Endodermal cell (in vitro differentiated cells): ENCODE measurements at regions not wholly inside any gene's neighbourhood (a gene's known extent, or its start where the extent isn't known, plus 50 kb on each side); places are given as distances from the start of the nearest gene placed in this dataset.
A peak's percentile ranks its signal among the peaks of the same experiment; 100 is the strongest.

Experiments
- DNase-seq: peaks from one replicate; pipeline ENCODE4 v3.0.0-alpha.2; 2017
- H3K27ac ChIP-seq: 2 replicates; pipeline ENCODE4 v1.5.1; 2013; ENCODE audit warnings: mild to moderate bottlenecking, low read depth, low read length, moderate library complexity
- H3K27me3 ChIP-seq: 2 replicates; pipeline ENCODE4 v1.6.1; 2013; ENCODE audit warnings: mild to moderate bottlenecking, low read length, moderate library complexity; ENCODE audit not compliant: insufficient read depth, control insufficient read depth, poor library complexity, severe bottlenecking
- H3K36me3 ChIP-seq: 2 replicates; pipeline ENCODE4 v1.7.0; 2013; ENCODE audit warnings: mild to moderate bottlenecking, low read length, moderate library complexity; ENCODE audit not compliant: control insufficient read depth, insufficient read depth
- H3K4me1 ChIP-seq: one replicate; pipeline ENCODE4 v1.7.0; 2013; ENCODE audit warnings: low read length; ENCODE audit not compliant: control insufficient read depth, insufficient read depth
- H3K4me3 ChIP-seq: 2 replicates; pipeline ENCODE4 v1.5.1; 2013; ENCODE audit warnings: mild to moderate bottlenecking, low read length, moderate library complexity
- H3K9ac ChIP-seq: 2 replicates; pipeline ENCODE4 v1.6.1; 2013; ENCODE audit warnings: mild to moderate bottlenecking, low read length, moderate library complexity; ENCODE audit not compliant: poor library complexity, severe bottlenecking; ENCODE audit errors: extremely low read depth
- H3K9me3 ChIP-seq: 2 replicates; pipeline ENCODE4 v1.6.1; 2013; ENCODE audit warnings: mild to moderate bottlenecking, low read length, moderate library complexity; ENCODE audit not compliant: control insufficient read depth
- H3K27ac Mint-ChIP-seq: 2 replicates; pipeline ENCODE4 v1.8.0; 2020; ENCODE audit warnings: mixed read lengths
- H3K27me3 Mint-ChIP-seq: 2 replicates; pipeline ENCODE4 v1.8.0; 2021; ENCODE audit warnings: mild to moderate bottlenecking, mixed read lengths; ENCODE audit not compliant: insufficient read depth
- H3K36me3 Mint-ChIP-seq: 2 replicates; pipeline ENCODE4 v1.8.0; 2020; ENCODE audit warnings: low read depth, mixed read lengths
- H3K4me1 Mint-ChIP-seq: 2 replicates; pipeline ENCODE4 v1.8.0; 2020; ENCODE audit warnings: mixed read lengths
- H3K4me3 Mint-ChIP-seq: 2 replicates; pipeline ENCODE4 v1.8.0; 2020; ENCODE audit warnings: mild to moderate bottlenecking, moderate library complexity, mixed read lengths
- H3K9me3 Mint-ChIP-seq: 2 replicates; pipeline ENCODE4 v1.8.0; 2020; ENCODE audit warnings: mild to moderate bottlenecking, mixed read lengths
- CTCF ChIP-seq: fragments of 200-600 bp; sonication (generic); conservative IDR thresholded peaks from 2 replicates; pipeline ENCODE4 v1.5.0; 2021; ENCODE audit warnings: antibody characterized with exemption, mild to moderate bottlenecking
- WGBS, 2 experiments: methylation state at CpG; one replicate each; pipeline versions ENCODE4 v1.1.5 to v1.1.7; 2013; ENCODE audit warnings: missing lambda C conversion rate in 2 of 2, mixed read lengths in 1 of 2; ENCODE audit not compliant: insufficient coverage in 1 of 2, insufficient read length in 1 of 2; 5-methylcytosine and 5-hydroxymethylcytosine counted together

DNA sequence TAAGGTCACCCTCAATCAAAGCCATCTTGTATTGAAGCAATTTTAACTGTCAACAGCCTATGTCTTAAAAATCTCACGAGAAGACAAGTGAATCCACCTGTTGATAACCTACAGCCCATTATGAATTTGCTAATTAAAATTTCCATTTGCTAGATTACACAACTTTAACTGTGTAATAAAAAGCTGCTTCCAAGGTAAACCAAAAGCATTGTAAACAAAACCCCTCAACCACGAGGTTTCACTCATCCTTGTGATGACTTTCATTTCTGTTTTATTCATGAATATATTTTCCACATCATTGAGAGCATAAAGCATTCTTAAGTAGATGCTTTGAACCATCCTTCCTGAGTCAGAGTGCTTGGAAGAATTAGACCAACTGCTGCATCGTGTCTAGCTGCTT, 217.5 kb upstream of the GYPA start:
- Histone ChIP-seq H3K4me1 (peaks cover 28% of the 10 kb centered on the region), H3K36me3 (no peaks in the 10 kb centered on the region), H3K27me3 (no peaks in the 10 kb centered on the region), H3K4me3 (peak overlapping the region; percentile 54), H3K27ac (no peak overlapping the region), H3K9ac (no peak overlapping the region), H3K9me3 (no peaks in the 10 kb centered on the region)
- H3K4me3 Mint-ChIP-seq, result no peak overlapping the region
- H3K4me1 Mint-ChIP-seq, result peaks cover 65% of the 10 kb centered on the region
- 78 to 85% methylated on average over 2 to 3 of the region's 3 CpGs for WGBS, 2 experiments
- no peaks in the 10 kb centered on the region for H3K9me3 Mint-ChIP-seq
- no peaks in the 10 kb centered on the region for H3K27me3 Mint-ChIP-seq
- H3K27ac Mint-ChIP-seq, result peak overlapping the region; percentile 93
- no peaks in the 10 kb centered on the region for H3K36me3 Mint-ChIP-seq
- DNase-seq, result no peak
- TF ChIP-seq CTCF, result no peak

GRCh38 chr4:144360146-144360793, 219.8 kb upstream of the GYPA start:
- H3K27me3 Mint-ChIP-seq, result no peaks in the 10 kb centered on the region
- Histone ChIP-seq H3K27ac (no peak overlapping the region), H3K4me3 (no peak overlapping the region), H3K27me3 (no peaks in the 10 kb centered on the region), H3K36me3 (no peaks in the 10 kb centered on the region), H3K9me3 (no peaks in the 10 kb centered on the region), H3K4me1 (peaks cover 19% of the 10 kb centered on the region), H3K9ac (no peak overlapping the region)
- H3K4me3 Mint-ChIP-seq, result no peak overlapping the region
- H3K9me3 Mint-ChIP-seq, result no peaks in the 10 kb centered on the region
- peaks cover 42% of the 10 kb centered on the region for H3K4me1 Mint-ChIP-seq
- no peak overlapping the region for H3K27ac Mint-ChIP-seq
- DNase-seq, result no peak
- H3K36me3 Mint-ChIP-seq, result no peaks in the 10 kb centered on the region
- no peak for TF ChIP-seq CTCF
- 98% methylated on average over 3 of the region's 3 CpGs; no CpG with 5 or more reads in 1 of the 2 experiments for WGBS, 2 experiments

- Histone ChIP-seq H3K4me3 (no peak overlapping the region), H3K36me3 (no peaks in the 10 kb centered on the region), H3K4me1 (peaks cover 11% of the 10 kb centered on the region), H3K27ac (no peak overlapping the region), H3K9me3 (no peaks in the 10 kb centered on the region), H3K27me3 (no peaks in the 10 kb centered on the region), H3K9ac (no peak overlapping the region)
- Mint-ChIP-seq H3K36me3 (no peaks in the 10 kb centered on the region), H3K27ac (no peak overlapping the region), H3K4me3 (no peak overlapping the region), H3K27me3 (peaks cover 2% of the 10 kb centered on the region), H3K4me1 (peaks cover 22% of the 10 kb centered on the region), H3K9me3 (no peaks in the 10 kb centered on the region)
- TF ChIP-seq CTCF, result no peak
- no peak for DNase-seq
Observed at GRCh38 chr4:144362366-144362765, 221.8 kb upstream of the GYPA start.
